GM18502 (cell line): ENCODE measurements at regions not wholly inside any gene's neighbourhood (a gene's known extent, or its start where the extent isn't known, plus 50 kb on each side); places are given as distances from the start of the nearest gene placed in this dataset.
"Not testable (repeated sequence)": the region's sequence is repeated elsewhere in the genome, so short reads cannot be mapped to it uniquely, and the experiment has no call there.

Source experiments
- ATAC-seq: cut with Tn5 transposase; IDR thresholded peaks from one replicate; pipeline ENCODE4 v1.9.1; 2021; ENCODE audit warnings: mild to moderate bottlenecking; ENCODE audit not compliant: unreplicated experiment, poor library complexity

GRCh38 chr5:96114736-96115135 is 153.1 kb upstream of the ELL2 start:
- ATAC-seq, result no peak

- no peak for ATAC-seq
Observed at GRCh38 chr5:96113170-96113939, 151.7 kb upstream of the ELL2 start.

GRCh38 chr5:96112703-96113102 is 151.1 kb upstream of the ELL2 start:
- ATAC-seq, result no peak

- ATAC-seq, result no peak
Observed at GRCh38 chr5:96112123-96112670, 150.5 kb upstream of the ELL2 start.

- no peak for ATAC-seq
Observed at GRCh38 chr5:96111080-96111756, 149.6 kb upstream of the ELL2 start.

GRCh38 chr5:96110300-96110699 is 148.6 kb upstream of the ELL2 start:
- ATAC-seq, result no peak

GRCh38 chr5:96108629-96109028 is 147.0 kb upstream of the ELL2 start:
- not testable (repeated sequence) for ATAC-seq

GRCh38 chr5:96103829-96104228 is 142.2 kb upstream of the ELL2 start:
- not testable (repeated sequence) for ATAC-seq

- ATAC-seq, result no peak
Observed at GRCh38 chr5:96101358-96102089, 139.9 kb upstream of the ELL2 start.

- not testable (repeated sequence) for ATAC-seq
Observed at GRCh38 chr5:96097488-96097887, 135.8 kb upstream of the ELL2 start.

- ATAC-seq, result no peak
Observed at GRCh38 chr5:96096724-96097123, 135.1 kb upstream of the ELL2 start.

- ATAC-seq, result no peak
Observed at GRCh38 chr5:96094904-96095303, 133.3 kb upstream of the ELL2 start.

GRCh38 chr5:96093890-96094381 is 132.3 kb upstream of the ELL2 start:
- no peak for ATAC-seq

- no peak for ATAC-seq
Observed at GRCh38 chr5:96093340-96093739, 131.7 kb upstream of the ELL2 start.

GRCh38 chr5:96091874-96092273 is 130.2 kb upstream of the ELL2 start:
- no peak for ATAC-seq

GRCh38 chr5:96090215-96090614 is 128.6 kb upstream of the ELL2 start:
- no peak for ATAC-seq

- no peak for ATAC-seq
Observed at GRCh38 chr5:96088706-96089498, 127.3 kb upstream of the ELL2 start.

GRCh38 chr5:96087939-96088338 is 126.3 kb upstream of the ELL2 start:
- no peak for ATAC-seq

GRCh38 chr5:96084874-96085506 is 123.3 kb upstream of the ELL2 start:
- no peak for ATAC-seq
